Coronary artery (tissue), 2 donors: ENCODE measurements at regions not wholly inside any gene's neighbourhood (a gene's known extent, or its start where the extent isn't known, plus 50 kb on each side); places are given as distances from the start of the nearest gene placed in this dataset.

Experiments used
- DNase-seq: peaks from one replicate; pipeline ENCODE4 v3.0.0-alpha.2; 2017; ENCODE audit warnings: low spot score
- H3K27ac ChIP-seq, 2 donors: fragments of 200-600 bp; sonication (generic); one replicate each; pipeline ENCODE4 v1.5.1; 2016 to 2019
- H3K4me3 ChIP-seq: fragments of 200-600 bp; sonication (generic); 2 replicates; pipeline ENCODE4 v1.5.1; 2016; ENCODE audit warnings: mild to moderate bottlenecking, moderate library complexity
- TF ChIP-seq, protein P1 (sequence below): fragments of 200-600 bp; sonication (generic); IDR thresholded peaks from one replicate; pipeline ENCODE4 v1.5.1; 2019; ENCODE audit warnings: antibody characterized with exemption

DNA sequence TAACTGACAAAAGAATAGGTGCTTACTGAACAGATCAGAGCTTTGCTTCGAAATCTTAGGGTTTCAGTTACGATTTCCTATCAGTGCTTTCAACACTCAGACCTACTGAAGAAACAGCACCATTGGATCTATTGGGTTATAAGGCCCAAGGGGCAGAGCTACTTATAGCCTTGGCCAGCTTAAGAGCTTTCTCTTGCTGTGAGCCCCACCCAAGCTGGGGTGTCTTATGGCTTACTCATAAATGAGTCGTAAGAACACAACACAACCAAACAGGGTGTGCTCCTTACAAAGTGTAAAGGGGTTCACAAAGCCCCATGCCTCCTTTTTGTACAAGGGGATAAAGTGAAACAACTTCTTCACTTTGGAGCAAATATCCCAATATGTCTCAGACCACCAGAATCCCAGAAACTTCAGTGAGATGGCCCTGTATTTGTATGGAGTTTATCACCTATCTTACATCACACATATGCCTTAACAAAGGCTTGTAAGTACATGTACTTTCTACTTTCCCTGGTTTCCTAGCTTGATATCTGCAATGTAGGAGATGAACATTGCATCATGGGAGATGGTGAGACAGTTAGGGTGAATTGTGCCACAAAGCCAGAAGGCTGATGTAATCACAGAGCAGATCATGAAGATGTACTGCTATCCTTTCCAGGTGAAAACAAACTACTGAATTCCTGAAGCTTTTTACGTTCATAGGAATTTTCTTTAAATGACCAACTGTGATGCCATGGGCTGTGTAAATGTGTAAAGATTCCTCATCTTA lies 115.5 kb upstream of the GLI2 start:
- no peak for DNase-seq
- TF ChIP-seq, protein P1, sequence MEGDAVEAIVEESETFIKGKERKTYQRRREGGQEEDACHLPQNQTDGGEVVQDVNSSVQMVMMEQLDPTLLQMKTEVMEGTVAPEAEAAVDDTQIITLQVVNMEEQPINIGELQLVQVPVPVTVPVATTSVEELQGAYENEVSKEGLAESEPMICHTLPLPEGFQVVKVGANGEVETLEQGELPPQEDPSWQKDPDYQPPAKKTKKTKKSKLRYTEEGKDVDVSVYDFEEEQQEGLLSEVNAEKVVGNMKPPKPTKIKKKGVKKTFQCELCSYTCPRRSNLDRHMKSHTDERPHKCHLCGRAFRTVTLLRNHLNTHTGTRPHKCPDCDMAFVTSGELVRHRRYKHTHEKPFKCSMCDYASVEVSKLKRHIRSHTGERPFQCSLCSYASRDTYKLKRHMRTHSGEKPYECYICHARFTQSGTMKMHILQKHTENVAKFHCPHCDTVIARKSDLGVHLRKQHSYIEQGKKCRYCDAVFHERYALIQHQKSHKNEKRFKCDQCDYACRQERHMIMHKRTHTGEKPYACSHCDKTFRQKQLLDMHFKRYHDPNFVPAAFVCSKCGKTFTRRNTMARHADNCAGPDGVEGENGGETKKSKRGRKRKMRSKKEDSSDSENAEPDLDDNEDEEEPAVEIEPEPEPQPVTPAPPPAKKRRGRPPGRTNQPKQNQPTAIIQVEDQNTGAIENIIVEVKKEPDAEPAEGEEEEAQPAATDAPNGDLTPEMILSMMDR: no peak
- no peak overlapping the region for H3K27ac ChIP-seq
- no peak overlapping the region for H3K4me3 ChIP-seq

DNA sequence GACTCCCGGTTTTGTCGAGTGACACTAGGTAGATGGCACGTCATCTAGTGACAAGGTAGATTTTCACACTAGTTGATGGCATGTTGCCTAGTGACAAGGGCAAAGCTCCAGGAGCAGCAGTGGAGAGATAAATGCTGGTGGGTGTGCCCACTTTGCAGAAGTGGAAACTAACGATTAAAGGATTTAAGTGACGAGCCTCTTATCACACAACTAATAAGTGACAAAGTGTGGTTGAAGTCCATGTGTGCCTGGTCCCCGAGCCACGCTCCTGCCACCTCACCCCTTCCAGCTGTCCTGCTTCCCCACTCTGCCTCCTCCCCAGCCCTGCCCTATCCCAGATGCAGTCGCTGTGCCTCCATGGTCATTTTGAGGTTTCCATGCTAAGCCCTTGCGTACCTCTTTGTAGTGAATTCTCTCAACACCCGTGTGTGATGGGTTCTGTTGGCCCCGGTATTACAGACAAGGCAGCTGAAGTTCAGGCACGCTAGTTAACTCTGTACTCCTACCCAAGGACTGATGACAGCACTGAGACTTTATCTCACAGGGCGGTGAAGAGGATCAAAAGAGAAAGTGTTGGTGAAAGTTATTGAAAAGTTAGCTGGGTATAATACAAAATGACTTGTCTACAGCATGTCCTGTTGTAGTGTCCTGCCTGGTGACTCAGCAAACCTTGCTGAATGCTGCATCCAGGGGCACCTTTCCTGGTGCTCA lies 113.4 kb upstream of the GLI2 start:
- TF ChIP-seq, protein P1: no peak
- H3K4me3 ChIP-seq: no peak overlapping the region
- no peak for DNase-seq
- H3K27ac ChIP-seq: no peak overlapping the region

DNA sequence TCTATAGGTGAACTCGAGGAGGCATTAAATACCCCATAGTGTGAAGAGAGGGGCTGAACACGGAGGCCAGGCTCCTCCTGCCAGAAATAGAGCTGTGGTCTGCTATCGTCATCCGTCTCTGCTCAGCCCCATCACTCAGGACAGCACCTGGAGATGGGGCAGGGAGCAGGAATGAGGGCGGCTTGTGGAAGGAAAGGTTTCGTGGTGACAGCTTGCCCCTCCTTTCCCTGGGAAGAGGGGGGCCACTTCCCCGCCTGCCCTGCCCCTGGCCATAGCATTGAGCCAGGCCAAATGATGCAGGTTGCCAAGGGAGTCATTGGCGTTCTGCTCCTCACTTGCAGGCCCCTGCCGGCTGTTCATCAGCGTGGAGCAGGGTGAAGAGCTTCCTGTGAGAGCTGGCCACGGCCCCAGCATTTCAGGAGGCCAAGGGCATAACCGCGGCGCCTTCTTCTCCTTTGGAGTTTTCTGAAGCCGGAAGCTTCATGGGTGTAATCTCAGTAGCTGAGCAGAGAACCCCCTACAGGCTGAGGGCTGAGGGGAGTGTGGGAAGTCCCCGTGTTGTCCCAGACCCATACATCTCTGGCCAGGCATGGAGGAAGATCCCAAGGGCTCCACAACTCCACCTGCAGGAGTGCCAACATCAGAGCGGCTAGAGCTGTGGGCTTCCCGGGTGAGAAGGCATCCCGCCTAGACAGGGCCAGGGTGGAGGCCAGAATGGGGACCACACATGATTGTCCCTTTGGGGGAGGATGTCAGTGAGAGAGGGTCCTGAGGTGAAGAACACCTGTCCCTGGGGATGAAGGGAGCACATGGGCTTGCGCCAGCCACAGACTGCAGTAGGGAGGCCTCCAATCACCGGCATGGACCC lies 112.5 kb upstream of the GLI2 start:
- no peak overlapping the region for H3K27ac ChIP-seq
- DNase-seq: no peak
- no peak overlapping the region for H3K4me3 ChIP-seq
- TF ChIP-seq, protein P1: no peak

DNA sequence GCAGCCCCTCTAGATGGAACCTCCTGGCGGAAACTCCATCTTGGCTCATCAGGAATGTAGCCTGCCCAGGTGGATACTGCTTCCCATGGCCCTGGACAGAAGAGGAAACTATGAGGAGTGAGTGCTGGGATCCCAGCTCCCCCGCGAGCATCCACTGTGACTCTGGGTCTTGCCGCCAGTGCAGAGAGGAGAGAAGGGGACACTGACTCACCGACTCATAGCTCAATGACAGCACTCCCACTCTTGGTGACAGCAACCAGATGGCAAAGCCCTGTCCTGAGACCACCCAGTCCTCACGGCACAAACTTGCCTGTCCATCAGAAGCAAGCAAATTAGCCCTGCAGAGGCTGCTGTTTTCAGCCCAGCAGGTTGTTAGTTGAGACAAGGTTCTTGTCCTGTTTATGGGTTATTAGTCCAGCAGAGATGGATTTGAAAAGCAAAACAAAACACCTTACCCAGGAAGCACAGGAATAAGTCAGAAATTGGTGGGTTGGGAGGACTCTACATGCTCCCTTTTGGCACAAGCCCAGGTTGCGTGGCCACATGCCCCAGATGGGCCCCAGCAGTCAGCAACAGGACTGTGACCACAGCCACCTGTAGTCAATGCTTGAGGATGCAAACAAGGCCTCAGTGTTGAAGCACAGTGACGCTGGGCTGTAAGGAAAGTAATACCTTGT lies 111.5 kb upstream of the GLI2 start:
- TF ChIP-seq, protein P1: no peak
- no peak overlapping the region for H3K4me3 ChIP-seq
- no peak for DNase-seq
- no peak overlapping the region for H3K27ac ChIP-seq

DNA sequence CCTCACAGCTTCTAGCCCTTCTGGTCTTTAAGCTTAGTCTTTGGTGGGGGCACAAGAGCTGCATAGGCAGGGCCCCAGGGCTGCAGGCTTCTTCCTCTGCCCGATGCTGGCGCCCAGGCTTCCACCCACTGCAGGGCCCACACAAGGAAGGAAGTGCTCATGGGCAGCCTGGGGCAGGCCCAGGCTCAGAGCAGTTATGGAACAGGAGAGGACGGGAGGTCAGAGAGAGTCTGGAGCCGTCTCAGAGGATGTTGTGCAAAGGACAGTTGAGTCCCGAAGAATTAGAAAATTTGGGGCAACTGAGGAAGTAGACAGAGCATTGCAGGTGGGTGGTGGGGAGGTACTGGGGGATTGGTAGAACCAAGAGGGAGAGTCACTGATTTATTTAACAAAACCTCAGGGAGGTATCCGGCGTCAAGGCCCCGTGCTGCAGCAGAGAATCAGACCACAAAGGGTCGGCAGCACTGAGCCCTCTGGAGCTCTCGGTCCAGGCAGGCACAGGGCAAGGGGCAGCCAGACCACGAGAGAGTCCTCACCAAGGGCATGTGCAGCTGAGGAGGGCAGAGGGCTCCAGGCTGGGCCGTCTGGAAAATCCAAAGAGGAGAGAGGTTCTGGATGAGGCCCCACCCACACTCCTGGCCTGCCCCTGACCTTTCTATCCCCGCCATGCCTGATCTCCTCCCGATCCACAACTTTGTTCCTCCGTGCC lies 110.8 kb upstream of the GLI2 start:
- TF ChIP-seq, protein P1: no peak
- DNase-seq: no peak
- Histone ChIP-seq H3K27ac (no peak overlapping the region), H3K4me3 (no peak overlapping the region)

DNA sequence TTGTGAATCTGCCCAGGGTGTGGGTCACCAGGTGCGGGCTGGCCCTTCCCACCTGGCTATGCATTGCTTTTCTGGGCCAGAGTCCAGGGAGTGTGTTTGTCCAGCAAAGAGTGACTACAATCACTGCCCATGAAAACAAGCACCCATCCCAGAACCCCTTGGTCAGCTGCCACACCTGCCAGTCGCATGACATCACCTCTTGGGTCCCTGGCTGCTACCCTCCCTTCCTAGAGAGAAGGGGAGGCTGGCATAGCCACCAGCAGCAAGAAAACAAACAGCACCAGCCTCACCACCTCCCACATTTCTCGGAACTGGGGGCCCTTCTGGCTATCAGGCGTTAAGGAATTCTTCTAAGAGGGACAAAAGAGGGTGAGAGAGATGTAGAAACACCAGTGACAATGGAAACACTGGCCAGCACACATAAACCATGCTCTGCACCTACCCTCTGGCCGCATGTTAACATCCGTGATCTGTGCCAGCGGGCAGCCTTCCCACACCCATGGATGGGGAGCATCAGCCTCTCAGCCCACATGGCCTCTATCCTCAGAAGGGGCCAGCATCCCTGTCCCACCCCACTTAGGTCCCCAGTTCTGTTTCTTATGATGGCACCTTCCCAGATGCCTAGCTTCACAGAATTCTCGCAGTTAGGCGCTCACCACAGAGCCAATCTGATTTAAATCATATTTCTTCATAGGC lies 109.7 kb upstream of the GLI2 start:
- TF ChIP-seq, protein P1: no peak
- no peak overlapping the region for H3K4me3 ChIP-seq
- no peak overlapping the region for H3K27ac ChIP-seq
- no peak for DNase-seq
